LNCAP (cell line): ENCODE measurements at regions not wholly inside any gene's neighbourhood (a gene's known extent, or its start where the extent isn't known, plus 50 kb on each side); places are given as distances from the start of the nearest gene placed in this dataset.

ENCODE experiments used
- CTCF ChIP-seq: fragments of 450-650 bp; IDR thresholded peaks from 2 replicates; pipeline ENCODE4 v1.5.1; 2017; ENCODE audit warnings: mild to moderate bottlenecking

GRCh38 chr14:76607510-76607909, 153.8 kb upstream of the VASH1 start:
- TF ChIP-seq CTCF, result no peak

DNA sequence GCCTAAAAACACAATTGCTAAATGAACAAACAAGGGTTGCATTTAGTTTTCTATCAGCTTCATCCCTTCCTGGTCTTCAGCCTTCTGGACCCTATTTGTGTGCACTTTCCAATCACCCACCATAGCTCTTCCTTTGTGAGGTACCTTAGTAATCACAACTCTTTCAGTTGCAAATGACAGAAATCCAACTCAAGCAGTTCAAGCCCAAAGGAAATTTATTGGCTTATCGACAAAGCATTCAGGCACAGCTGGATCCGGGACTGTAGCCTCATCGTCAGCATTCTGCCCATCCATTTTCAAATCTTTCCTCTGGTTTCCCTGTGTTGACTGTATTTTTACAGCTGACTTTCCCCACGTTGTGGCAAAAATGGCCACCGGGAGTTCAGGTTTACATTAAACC, 148.6 kb upstream of the VASH1 start:
- TF ChIP-seq CTCF, result no peak

- TF ChIP-seq CTCF, result no peak
Observed at GRCh38 chr14:76613616-76614015, 147.7 kb upstream of the VASH1 start.

- TF ChIP-seq CTCF, result no peak
Observed at GRCh38 chr14:76615331-76615730, 145.9 kb upstream of the VASH1 start.

- TF ChIP-seq CTCF, result no peak
Observed at GRCh38 chr14:76617440-76617839, 143.8 kb upstream of the VASH1 start.

DNA sequence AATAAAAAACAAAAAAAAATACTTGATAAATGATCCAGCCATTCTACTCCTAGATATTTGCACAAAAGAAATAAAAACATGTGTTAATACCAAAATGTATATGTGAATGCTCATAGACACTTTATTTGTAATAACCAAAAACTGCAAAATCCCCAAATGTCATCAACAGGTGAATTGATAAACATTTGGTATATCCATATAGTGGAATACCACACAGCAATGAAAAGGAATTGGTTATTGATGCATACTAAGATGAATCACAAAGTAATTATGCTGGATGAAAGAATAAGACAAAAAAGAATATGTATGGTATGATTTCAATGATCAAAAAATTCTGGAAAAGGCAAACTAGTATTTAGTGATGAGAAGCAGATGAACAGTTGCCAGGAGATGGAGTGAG, 124.7 kb upstream of the VASH1 start:
- no peak for TF ChIP-seq CTCF

- TF ChIP-seq CTCF, result no peak
Observed at GRCh38 chr14:76638841-76639240, 122.4 kb upstream of the VASH1 start.

DNA sequence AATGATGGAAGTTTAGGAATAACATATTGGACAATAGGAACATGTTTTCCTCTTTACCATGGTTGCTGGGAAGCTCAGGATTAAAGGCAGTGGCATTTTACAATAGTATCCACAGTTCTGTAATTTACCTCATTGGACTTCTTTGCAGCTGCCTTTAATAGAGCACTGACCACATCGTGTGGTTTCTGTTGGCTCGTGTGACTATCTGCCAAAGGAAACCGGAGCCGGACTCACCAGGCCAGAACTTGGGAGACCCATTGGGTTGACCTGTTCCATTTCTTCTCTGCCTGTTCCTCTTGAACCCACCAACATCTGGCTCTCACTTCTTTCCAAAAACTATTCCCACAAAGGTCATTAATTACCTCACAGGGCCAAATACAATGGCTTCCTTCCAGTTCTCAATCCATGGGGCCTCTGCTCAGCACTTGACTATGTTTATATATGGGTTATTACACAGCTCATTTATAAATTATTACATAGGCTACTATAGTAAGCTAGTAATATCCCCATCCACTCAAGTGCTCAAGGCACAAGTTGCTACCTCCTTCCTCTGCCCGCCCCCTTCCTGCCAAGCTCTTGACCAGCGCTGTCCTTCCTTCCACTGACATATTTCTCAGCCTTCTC, 121.5 kb upstream of the VASH1 start:
- no peak for TF ChIP-seq CTCF
